ENCODE measurements at regions not wholly inside any gene's neighbourhood (a gene's known extent, or its start where the extent isn't known, plus 50 kb on each side); places are given as distances from the start of the nearest gene placed in this dataset.

DNA sequence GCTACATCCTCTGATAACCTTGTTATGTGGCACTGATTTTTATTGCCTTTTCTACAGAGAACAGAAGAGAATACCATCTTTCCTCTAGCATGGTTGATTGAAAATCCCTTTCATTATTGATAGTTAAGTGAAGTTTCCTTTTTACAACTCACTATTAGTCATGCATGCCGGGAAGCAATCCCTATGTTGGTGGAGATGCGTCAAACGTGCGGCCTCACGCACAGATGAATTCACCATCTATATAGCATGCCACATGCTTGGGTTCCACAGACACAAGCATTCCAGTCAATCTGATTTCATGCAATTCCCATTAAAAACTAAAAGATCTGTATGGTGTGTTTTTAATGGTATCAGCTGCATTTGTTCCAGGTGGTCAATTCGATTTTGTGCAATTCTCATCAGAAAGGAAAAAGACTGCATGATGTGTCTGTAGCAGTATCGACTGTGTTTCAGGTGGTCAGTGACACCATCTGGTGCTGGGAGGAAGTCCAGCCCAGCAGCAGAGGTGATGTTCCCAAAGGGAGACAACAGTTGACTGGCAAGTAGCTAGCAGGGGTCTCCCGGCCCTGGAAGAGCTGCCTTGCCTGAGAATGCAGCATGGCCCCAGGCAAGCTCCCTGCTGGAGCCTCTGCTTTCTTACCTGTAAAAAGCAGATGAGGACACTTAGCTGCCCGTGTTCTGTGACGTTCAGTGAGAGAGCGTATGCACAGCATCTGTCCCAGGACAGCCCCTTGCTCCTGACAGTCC is 151.3 kb upstream of the NCK2 start:
- intact Hi-C loops (cut with micrococcal nuclease; ENCODE audit: unreplicated experiment), result no loop called here
- Histone ChIP-seq H3K36me3 (ENCODE audit: control insufficient read depth, insufficient read depth, low read length) (no peaks in the 10 kb centered on the region), H3K4me3 (ENCODE audit: low read depth, low read length) (no peak overlapping the region), H3K9me3 (peaks cover 10% of the 10 kb centered on the region; the same call in 1 of the 2 replicates), H3K4me1 (no peaks in the 10 kb centered on the region), H3K27me3 (replicated peaks; ENCODE audit: control insufficient read depth, insufficient read depth, low read length) (no peaks in the 10 kb centered on the region)
- no peak overlapping the region for H3K4me3 Mint-ChIP-seq (ENCODE audit: unreplicated experiment)
- no peaks in the 10 kb centered on the region for H3K36me3 Mint-ChIP-seq (ENCODE audit: insufficient read depth, unreplicated experiment)
- CTCF ChIA-PET, result interaction anchor here (1.2 kb wide), 1 partner anchor 10 kb away, joined by 4 read pairs; no protein-coding TSS in a partner anchor
- TF ChIP-seq, protein P1, sequence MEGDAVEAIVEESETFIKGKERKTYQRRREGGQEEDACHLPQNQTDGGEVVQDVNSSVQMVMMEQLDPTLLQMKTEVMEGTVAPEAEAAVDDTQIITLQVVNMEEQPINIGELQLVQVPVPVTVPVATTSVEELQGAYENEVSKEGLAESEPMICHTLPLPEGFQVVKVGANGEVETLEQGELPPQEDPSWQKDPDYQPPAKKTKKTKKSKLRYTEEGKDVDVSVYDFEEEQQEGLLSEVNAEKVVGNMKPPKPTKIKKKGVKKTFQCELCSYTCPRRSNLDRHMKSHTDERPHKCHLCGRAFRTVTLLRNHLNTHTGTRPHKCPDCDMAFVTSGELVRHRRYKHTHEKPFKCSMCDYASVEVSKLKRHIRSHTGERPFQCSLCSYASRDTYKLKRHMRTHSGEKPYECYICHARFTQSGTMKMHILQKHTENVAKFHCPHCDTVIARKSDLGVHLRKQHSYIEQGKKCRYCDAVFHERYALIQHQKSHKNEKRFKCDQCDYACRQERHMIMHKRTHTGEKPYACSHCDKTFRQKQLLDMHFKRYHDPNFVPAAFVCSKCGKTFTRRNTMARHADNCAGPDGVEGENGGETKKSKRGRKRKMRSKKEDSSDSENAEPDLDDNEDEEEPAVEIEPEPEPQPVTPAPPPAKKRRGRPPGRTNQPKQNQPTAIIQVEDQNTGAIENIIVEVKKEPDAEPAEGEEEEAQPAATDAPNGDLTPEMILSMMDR (IDR thresholded peaks at IDR 0.05; ENCODE audit: insufficient read depth in 1 of 2, low read depth in 1 of 2, low read length in 1 of 2, severe bottlenecking in 1 of 2, unreplicated experiment in 1 of 2), result peak in 1 of 2 experiments; percentile 4
- peaks cover 6% of the 10 kb centered on the region for H3K4me1 Mint-ChIP-seq (ENCODE audit: low read depth, unreplicated experiment)
- POLR2A ChIA-PET, result no interaction called here
- no peak overlapping the region for H3K27ac Mint-ChIP-seq (ENCODE audit: unreplicated experiment)
- BruUV-seq (replicated peaks), result no TSS peak
- no peaks in the 10 kb centered on the region for H3K27me3 Mint-ChIP-seq (ENCODE audit: insufficient read depth, unreplicated experiment)
- DNase-seq, result no peak
- H3K9me3 Mint-ChIP-seq (ENCODE audit: unreplicated experiment), result peaks cover 24% of the 10 kb centered on the region

DNA sequence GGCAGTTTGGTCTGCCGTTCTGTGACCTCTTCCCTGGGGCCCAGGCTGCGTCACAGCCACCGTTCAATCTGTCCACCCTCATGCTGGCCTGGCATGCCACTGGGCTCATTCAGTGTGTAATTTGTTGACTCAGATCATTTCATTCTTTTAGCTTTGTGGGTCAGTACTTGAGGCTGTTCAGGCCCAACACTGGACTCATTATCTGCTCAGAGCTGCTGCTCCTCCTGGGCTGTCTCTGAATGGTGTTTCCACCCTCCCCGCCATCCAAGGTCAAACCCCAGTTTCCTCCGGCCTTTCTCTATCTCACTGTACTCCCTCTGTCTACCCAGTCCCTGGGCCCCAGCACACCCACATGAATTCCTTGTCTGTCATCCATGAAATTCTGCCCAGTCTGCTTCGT is 152.4 kb upstream of the NCK2 start:
- Histone ChIP-seq H3K27me3 (replicated peaks; ENCODE audit: control insufficient read depth, insufficient read depth, low read length) (no peaks in the 10 kb centered on the region), H3K36me3 (ENCODE audit: control insufficient read depth, insufficient read depth, low read length) (no peaks in the 10 kb centered on the region), H3K4me3 (ENCODE audit: low read depth, low read length) (no peak overlapping the region), H3K9me3 (peaks cover 10% of the 10 kb centered on the region; the same call in 1 of the 2 replicates), H3K4me1 (no peaks in the 10 kb centered on the region)
- POLR2A ChIA-PET, result no interaction called here
- H3K4me1 Mint-ChIP-seq (ENCODE audit: low read depth, unreplicated experiment), result peaks cover 6% of the 10 kb centered on the region
- intact Hi-C loops (cut with micrococcal nuclease; ENCODE audit: unreplicated experiment), result no loop called here
- TF ChIP-seq, protein P1 (IDR thresholded peaks at IDR 0.05; ENCODE audit: insufficient read depth in 1 of 2, low read depth in 1 of 2, low read length in 1 of 2, severe bottlenecking in 1 of 2, unreplicated experiment in 1 of 2), result no peak
- no peak overlapping the region for H3K27ac Mint-ChIP-seq (ENCODE audit: unreplicated experiment)
- no peak for DNase-seq
- H3K9me3 Mint-ChIP-seq (ENCODE audit: unreplicated experiment), result peaks cover 34% of the 10 kb centered on the region
- H3K27me3 Mint-ChIP-seq (ENCODE audit: insufficient read depth, unreplicated experiment), result no peaks in the 10 kb centered on the region
- no peaks in the 10 kb centered on the region for H3K36me3 Mint-ChIP-seq (ENCODE audit: insufficient read depth, unreplicated experiment)
- no TSS peak for BruUV-seq (replicated peaks)
- CTCF ChIA-PET, result no interaction called here
- no peak overlapping the region for H3K4me3 Mint-ChIP-seq (ENCODE audit: unreplicated experiment)

DNA sequence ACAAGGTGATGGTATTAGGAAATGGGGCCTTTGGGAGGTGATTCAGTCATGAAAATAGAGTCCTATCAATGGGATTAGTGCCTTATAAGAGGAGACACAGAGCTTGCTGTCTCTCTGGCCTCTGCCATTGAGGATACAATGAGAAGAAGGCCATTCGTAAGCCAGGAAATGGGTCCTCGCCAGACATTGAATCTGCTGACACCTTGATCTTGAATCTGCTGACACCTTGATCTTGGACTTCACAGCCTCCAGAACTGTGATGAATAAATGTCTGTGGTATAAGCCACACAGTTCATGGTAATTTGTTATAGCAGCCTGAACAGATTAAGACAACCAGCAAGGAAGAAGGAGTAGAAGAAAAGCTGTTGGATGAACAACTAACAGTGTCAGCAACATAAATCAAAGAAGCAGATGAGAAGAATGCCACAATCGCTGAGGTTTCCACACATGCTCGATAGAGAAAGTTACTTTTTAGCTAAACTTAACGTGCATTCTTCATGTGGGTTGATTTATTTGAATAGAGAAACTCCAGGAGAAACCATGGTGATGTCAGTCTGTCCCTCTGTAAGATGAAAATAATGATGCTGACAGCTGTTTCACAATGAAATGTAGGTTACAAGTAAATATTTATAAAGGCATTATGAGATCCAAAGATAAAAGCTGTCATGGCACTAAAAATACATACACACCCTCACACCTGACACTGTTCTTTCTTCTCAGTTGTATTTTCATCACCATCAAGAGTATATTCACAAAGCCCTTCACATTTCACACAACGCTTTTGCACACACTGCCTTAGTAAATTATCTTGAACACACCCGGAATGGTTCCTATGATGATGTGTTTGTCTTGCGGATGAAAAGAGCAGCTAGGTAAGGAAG is 153.7 kb upstream of the NCK2 start:
- DNase-seq, result peak in 1 of 2 experiments; percentile 10
- intact Hi-C loops (cut with micrococcal nuclease; ENCODE audit: unreplicated experiment), result no loop called here
- Histone ChIP-seq H3K36me3 (ENCODE audit: control insufficient read depth, insufficient read depth, low read length) (no peaks in the 10 kb centered on the region), H3K27me3 (replicated peaks; ENCODE audit: control insufficient read depth, insufficient read depth, low read length) (no peaks in the 10 kb centered on the region), H3K4me1 (no peaks in the 10 kb centered on the region), H3K4me3 (ENCODE audit: low read depth, low read length) (no peak overlapping the region), H3K9me3 (peaks cover 10% of the 10 kb centered on the region; the same call in 1 of the 2 replicates)
- Mint-ChIP-seq H3K4me3 (ENCODE audit: unreplicated experiment) (no peak overlapping the region), H3K27ac (ENCODE audit: unreplicated experiment) (peak overlapping the region; percentile 23), H3K27me3 (ENCODE audit: insufficient read depth, unreplicated experiment) (no peaks in the 10 kb centered on the region), H3K9me3 (ENCODE audit: unreplicated experiment) (peaks cover 35% of the 10 kb centered on the region), H3K4me1 (ENCODE audit: low read depth, unreplicated experiment) (peaks cover 6% of the 10 kb centered on the region), H3K36me3 (ENCODE audit: insufficient read depth, unreplicated experiment) (no peaks in the 10 kb centered on the region)
- TF ChIP-seq, protein P1 (IDR thresholded peaks at IDR 0.05; ENCODE audit: insufficient read depth in 1 of 2, low read depth in 1 of 2, low read length in 1 of 2, severe bottlenecking in 1 of 2, unreplicated experiment in 1 of 2), result no peak
- CTCF ChIA-PET, result no interaction called here
- POLR2A ChIA-PET, result no interaction called here
- BruUV-seq (replicated peaks), result no TSS peak
